CD1c-positive myeloid dendritic cell (primary cell): ENCODE measurements at regions not wholly inside any gene's neighbourhood (a gene's known extent, or its start where the extent isn't known, plus 50 kb on each side); places are given as distances from the start of the nearest gene placed in this dataset.

Experiments used
- DNase-seq: peaks from one replicate; pipeline ENCODE4 v3.0.0-alpha.2; 2016; ENCODE audit errors: extremely low spot score

GRCh38 chr5:99911971-99912370 lies 623.2 kb upstream of the FAM174A start:
- no peak for DNase-seq

GRCh38 chr5:99906776-99907175 lies 628.4 kb upstream of the FAM174A start:
- DNase-seq, result no peak

GRCh38 chr5:99901972-99902371 lies 633.2 kb upstream of the FAM174A start:
- no peak for DNase-seq

- DNase-seq, result no peak
These were observed 634.8 kb upstream of the FAM174A start for GRCh38 chr5:99900302-99900852.

GRCh38 chr5:99879791-99880511 lies 655.2 kb upstream of the FAM174A start:
- DNase-seq, result no peak

- no peak for DNase-seq
These were observed 656.3 kb upstream of the FAM174A start for GRCh38 chr5:99878830-99879229.

- DNase-seq, result no peak
These were observed 668.4 kb upstream of the FAM174A start for GRCh38 chr5:99866740-99867139.

GRCh38 chr5:99865159-99865558 lies 670.0 kb upstream of the FAM174A start:
- DNase-seq, result no peak

- DNase-seq, result no peak
These were observed 699.4 kb upstream of the FAM174A start for GRCh38 chr5:99835791-99836190.

GRCh38 chr5:99827136-99827535 lies 708.0 kb upstream of the FAM174A start:
- no peak for DNase-seq

- DNase-seq, result no peak
These were observed 717.4 kb upstream of the FAM174A start for GRCh38 chr5:99817796-99818195.

GRCh38 chr5:99814321-99815063 lies 720.7 kb upstream of the FAM174A start:
- no peak for DNase-seq

GRCh38 chr5:99808657-99809230 lies 726.4 kb upstream of the FAM174A start:
- no peak for DNase-seq

- no peak for DNase-seq
These were observed 727.8 kb upstream of the FAM174A start for GRCh38 chr5:99807346-99807745.

- no peak for DNase-seq
These were observed 740.1 kb upstream of the FAM174A start for GRCh38 chr5:99795031-99795430.

GRCh38 chr5:99788482-99788881 lies 746.7 kb upstream of the FAM174A start:
- no peak for DNase-seq

GRCh38 chr5:99775189-99775588 lies 760.0 kb upstream of the FAM174A start:
- DNase-seq, result no peak

- no peak for DNase-seq
These were observed 761.9 kb upstream of the FAM174A start for GRCh38 chr5:99773290-99773689.

- DNase-seq, result no peak
These were observed 763.9 kb upstream of the FAM174A start for GRCh38 chr5:99771296-99771695.

GRCh38 chr5:99765011-99765410 lies 770.2 kb upstream of the FAM174A start:
- DNase-seq, result no peak

GRCh38 chr5:99763021-99763774 lies 772.0 kb upstream of the FAM174A start:
- no peak for DNase-seq

- no peak for DNase-seq
These were observed 787.8 kb upstream of the FAM174A start for GRCh38 chr5:99747342-99747741.
